ENCODE measurements at regions not wholly inside any gene's neighbourhood (a gene's known extent, or its start where the extent isn't known, plus 50 kb on each side); places are given as distances from the start of the nearest gene placed in this dataset.

DNA sequence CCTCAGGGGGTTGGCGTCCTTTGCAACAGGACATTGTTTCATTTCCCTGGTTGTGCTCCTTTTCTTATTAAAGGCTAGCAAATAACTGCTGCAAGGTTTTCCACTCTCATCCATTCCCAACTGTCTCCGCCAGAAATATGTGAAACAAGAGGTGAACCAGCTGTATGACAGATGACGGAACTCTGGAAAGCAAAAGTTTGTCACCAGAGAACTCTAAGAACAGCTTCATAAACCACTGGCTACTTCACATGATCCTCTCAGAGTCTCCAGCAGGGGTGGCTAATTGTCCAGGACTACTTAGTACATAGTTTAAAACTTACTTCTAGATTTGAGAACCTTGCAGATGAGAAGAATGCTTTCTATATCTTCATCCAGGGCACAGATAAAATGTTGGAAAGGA, 195.9 kb upstream of the RAD23B start:
- WGBS, 2 experiments (ENCODE audit: extremely low coverage in 1 of 2, insufficient coverage in 1 of 2, insufficient read length in 1 of 2, insufficient replicate concordance in 2 of 2, low coverage in 1 of 2, low lambda C conversion rate in 2 of 2, missing lambda C conversion rate in 1 of 2): 87% methylated on average over 3 of the region's 3 CpGs; no CpG with 5 or more reads in 1 of the 2 experiments
- H4K91ac ChIP-seq (replicated peaks; ENCODE audit: insufficient read length, low read length): no peak overlapping the region
- H3K4me1 ChIP-seq (replicated peaks in 1 of 4; ENCODE audit: control insufficient read depth in 3 of 4, insufficient read depth in 4 of 4, low read length in 3 of 4): no peaks in the 10 kb centered on the region
- H3K27ac ChIP-seq (ENCODE audit: low read depth, low read length): no peak overlapping the region
- no peak overlapping the region for H2BK20ac ChIP-seq (ENCODE audit: low read length)
- no peak overlapping the region for H2BK12ac ChIP-seq (ENCODE audit: low read depth, low read length)
- H4K5ac ChIP-seq (ENCODE audit: insufficient read length, low read depth, low read length): no peak overlapping the region
- CTCF ChIA-PET (ENCODE audit: partially characterized antibody): interaction anchor here (1.3 kb wide), 1 partner anchor 12 kb away, joined by 4 read pairs; no protein-coding TSS in a partner anchor
- H3K9me3 ChIP-seq (ENCODE audit: insufficient read depth in 2 of 2, low read depth in 1 of 2, low read length in 1 of 2): no peaks in the 10 kb centered on the region
- H3K4ac ChIP-seq (replicated peaks; ENCODE audit: insufficient read length, low read depth, low read length): no peak overlapping the region
- no peak overlapping the region for H2AK5ac ChIP-seq (ENCODE audit: low read depth, low read length)
- no peak overlapping the region for H3K18ac ChIP-seq (ENCODE audit: extremely low read depth, low read length)
- H3K9ac ChIP-seq (replicated peaks in 1 of 4; ENCODE audit: extremely low read depth in 1 of 4, low read depth in 3 of 4, low read length in 3 of 4): no peak overlapping the region
- H3K23ac ChIP-seq (ENCODE audit: insufficient read length): no peak overlapping the region
- H3K23me2 ChIP-seq (ENCODE audit: low read depth, low read length): no peaks in the 10 kb centered on the region
- no peak overlapping the region for H3K4me2 ChIP-seq (ENCODE audit: insufficient read depth in 1 of 2, low read depth in 2 of 2, low read length in 2 of 2)
- H3K14ac ChIP-seq (ENCODE audit: insufficient read length): no peak overlapping the region
- H3K4me3 ChIP-seq (ENCODE audit: extremely low read depth in 1 of 4, insufficient read depth in 2 of 4, low read depth in 3 of 4, low read length in 4 of 4): no peak overlapping the region
- no peak overlapping the region for H2AFZ ChIP-seq (ENCODE audit: low read length)
- no peak for DNase-seq (ENCODE audit: low read depth in 1 of 2, low spot score in 2 of 2)
- no peak overlapping the region for H2BK120ac ChIP-seq (replicated peaks; ENCODE audit: low read depth, low read length)
- H4K8ac ChIP-seq (ENCODE audit: extremely low read depth, insufficient read depth, low read length): no peak overlapping the region
- H3K36me3 ChIP-seq (ENCODE audit: control insufficient read depth in 2 of 4, insufficient read depth in 4 of 4, low read length in 3 of 4): no peaks in the 10 kb centered on the region
- H2BK5ac ChIP-seq (ENCODE audit: low read depth, low read length): no peak overlapping the region
- no peak overlapping the region for H3K56ac ChIP-seq (replicated peaks; ENCODE audit: insufficient read length, low read depth, low read length)
- FAIRE-seq: no peak
- POLR2A ChIA-PET (ENCODE audit: partially characterized antibody): no interaction called here
- no peaks in the 10 kb centered on the region for H3K79me1 ChIP-seq (ENCODE audit: low read depth, low read length)
- no peaks in the 10 kb centered on the region for H3K79me2 ChIP-seq (ENCODE audit: control insufficient read depth in 1 of 2, insufficient read depth in 2 of 2, low read length in 2 of 2)
- no peak overlapping the region for H2BK15ac ChIP-seq (ENCODE audit: low read length)
- no peaks in the 10 kb centered on the region for H3K27me3 ChIP-seq (replicated peaks in 1 of 4; ENCODE audit: control insufficient read depth in 3 of 4, extremely low read depth in 1 of 4, insufficient read depth in 3 of 4, low read length in 3 of 4)
- H4K20me1 ChIP-seq (replicated peaks in 1 of 2; ENCODE audit: control insufficient read depth in 1 of 2, insufficient read depth in 2 of 2, low read length in 2 of 2): no peaks in the 10 kb centered on the region
- TF ChIP-seq, protein P1, sequence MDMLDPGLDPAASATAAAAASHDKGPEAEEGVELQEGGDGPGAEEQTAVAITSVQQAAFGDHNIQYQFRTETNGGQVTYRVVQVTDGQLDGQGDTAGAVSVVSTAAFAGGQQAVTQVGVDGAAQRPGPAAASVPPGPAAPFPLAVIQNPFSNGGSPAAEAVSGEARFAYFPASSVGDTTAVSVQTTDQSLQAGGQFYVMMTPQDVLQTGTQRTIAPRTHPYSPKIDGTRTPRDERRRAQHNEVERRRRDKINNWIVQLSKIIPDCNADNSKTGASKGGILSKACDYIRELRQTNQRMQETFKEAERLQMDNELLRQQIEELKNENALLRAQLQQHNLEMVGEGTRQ (IDR thresholded peaks at IDR 0.05; ENCODE audit: low read length): no peak
- TF ChIP-seq JUND (IDR thresholded peaks at IDR 0.05; ENCODE audit: low read length) (no peak), KDM5A (IDR thresholded peaks at IDR 0.05; ENCODE audit: low read length) (no peak), CEBPB (IDR thresholded peaks at IDR 0.05; ENCODE audit: low read depth, low read length) (no peak), TAF1 (IDR thresholded peaks at IDR 0.05; ENCODE audit: low read depth, low read length) (no peak), SAP30 (IDR thresholded peaks at IDR 0.05; ENCODE audit: insufficient read depth, insufficient replicate concordance, low read length) (no peak), SRF (IDR thresholded peaks at IDR 0.05; ENCODE audit: low read depth, low read length) (no peak)
